Trophoblast cell (in vitro differentiated cells and primary cell): ENCODE measurements at regions not wholly inside any gene's neighbourhood (a gene's known extent, or its start where the extent isn't known, plus 50 kb on each side); places are given as distances from the start of the nearest gene placed in this dataset.
A peak's percentile ranks its signal among the peaks of the same experiment; 100 is the strongest.

Experiments used
- DNase-seq, 2 donors: peaks; one replicate each; pipeline ENCODE4 v3.0.0-alpha.2; 2016
- H2AFZ ChIP-seq: 2 replicates; pipeline ENCODE4 v1.6.1; 2013; ENCODE audit warnings: low read length, moderate library complexity, mild to moderate bottlenecking; ENCODE audit not compliant: insufficient read depth, poor library complexity
- H2AK5ac ChIP-seq: 2 replicates; pipeline ENCODE4 v1.6.1; 2013; ENCODE audit warnings: mild to moderate bottlenecking, low read length
- H2BK120ac ChIP-seq: 2 replicates; pipeline ENCODE4 v1.6.1; 2013; ENCODE audit warnings: low read length, mild to moderate bottlenecking, moderate library complexity; ENCODE audit not compliant: insufficient read depth, poor library complexity
- H2BK12ac ChIP-seq: 2 replicates; pipeline ENCODE4 v1.6.1; 2013; ENCODE audit warnings: mild to moderate bottlenecking, low read length, moderate library complexity
- H2BK5ac ChIP-seq: 2 replicates; pipeline ENCODE4 v1.6.1; 2013; ENCODE audit warnings: low read length, low read depth, moderate library complexity, mild to moderate bottlenecking; ENCODE audit not compliant: poor library complexity
- H3K14ac ChIP-seq: 2 replicates; pipeline ENCODE4 v1.6.1; 2013; ENCODE audit warnings: mild to moderate bottlenecking, low read length
- H3K18ac ChIP-seq: 2 replicates; pipeline ENCODE4 v1.6.1; 2013; ENCODE audit warnings: mild to moderate bottlenecking, low read length
- H3K23ac ChIP-seq: 2 replicates; pipeline ENCODE4 v1.6.1; 2013; ENCODE audit warnings: low read length
- H3K27ac ChIP-seq: 2 replicates; pipeline ENCODE4 v1.5.1; 2013; ENCODE audit warnings: low read depth, mild to moderate bottlenecking, inconsistent platforms, low read length, moderate library complexity
- H3K27me3 ChIP-seq: 2 replicates; pipeline ENCODE4 v1.6.1; 2013; ENCODE audit warnings: inconsistent platforms, mild to moderate bottlenecking, low read length, moderate library complexity; ENCODE audit not compliant: insufficient read depth
- H3K36me3 ChIP-seq, 2 experiments: 1 replicate in 1 of 2; 2 replicates in 1 of 2; pipeline ENCODE4 v1.6.1; 2013; ENCODE audit warnings: low read length in 2 of 2, mild to moderate bottlenecking in 2 of 2, moderate library complexity in 1 of 2; ENCODE audit not compliant: insufficient read depth in 2 of 2, control insufficient read depth in 1 of 2
- H3K4ac ChIP-seq: 2 replicates; pipeline ENCODE4 v1.6.1; 2013; ENCODE audit warnings: low read depth, mild to moderate bottlenecking, low read length, moderate library complexity
- H3K4me1 ChIP-seq, 2 experiments: 1 replicate in 1 of 2; 2 replicates in 1 of 2; pipeline ENCODE4 v1.6.1; 2013; ENCODE audit warnings: low read length in 2 of 2, mild to moderate bottlenecking in 2 of 2, moderate library complexity in 1 of 2; ENCODE audit not compliant: insufficient read depth in 2 of 2, control insufficient read depth in 1 of 2
- H3K4me2 ChIP-seq: 2 replicates; pipeline ENCODE4 v1.6.1; 2013; ENCODE audit warnings: inconsistent platforms, mild to moderate bottlenecking, low read length, moderate library complexity
- H3K4me3 ChIP-seq: 2 replicates; pipeline ENCODE4 v1.5.1; 2013; ENCODE audit warnings: mild to moderate bottlenecking, low read depth, low read length, inconsistent platforms
- H3K79me1 ChIP-seq: one replicate; pipeline ENCODE4 v1.6.1; 2013; ENCODE audit warnings: low read length
- H3K79me2 ChIP-seq: 2 replicates; pipeline ENCODE4 v1.6.1; 2013; ENCODE audit warnings: low read length, mild to moderate bottlenecking; ENCODE audit not compliant: control insufficient read depth, insufficient read depth, poor library complexity
- H3K9ac ChIP-seq: 2 replicates; pipeline ENCODE4 v1.6.1; 2013; ENCODE audit warnings: mild to moderate bottlenecking, low read length
- H3K9me3 ChIP-seq: 2 replicates; pipeline ENCODE4 v1.6.1; 2013; ENCODE audit warnings: low read depth, mild to moderate bottlenecking, control low read depth, inconsistent platforms, low read length; ENCODE audit not compliant: insufficient read depth
- H4K12ac ChIP-seq: 2 replicates; pipeline ENCODE4 v1.6.1; 2013; ENCODE audit warnings: low read depth, mild to moderate bottlenecking, low read length, moderate library complexity
- H4K8ac ChIP-seq: 2 replicates; pipeline ENCODE4 v1.6.1; 2013; ENCODE audit warnings: low read depth, mild to moderate bottlenecking, low read length, moderate library complexity
- H4K91ac ChIP-seq: one replicate; pipeline ENCODE4 v1.6.1; 2013; ENCODE audit warnings: low read depth, mild to moderate bottlenecking, low read length, moderate library complexity
- WGBS: extraction: QIAGEN DNeasy Blood & Tissue Kit; methylation state at CpG from one replicate; pipeline ENCODE4 v1.1.7; 2013; ENCODE audit warnings: missing lambda C conversion rate; ENCODE audit not compliant: insufficient read length, insufficient coverage; ENCODE audit errors: extremely low coverage; 5-methylcytosine and 5-hydroxymethylcytosine counted together

DNA sequence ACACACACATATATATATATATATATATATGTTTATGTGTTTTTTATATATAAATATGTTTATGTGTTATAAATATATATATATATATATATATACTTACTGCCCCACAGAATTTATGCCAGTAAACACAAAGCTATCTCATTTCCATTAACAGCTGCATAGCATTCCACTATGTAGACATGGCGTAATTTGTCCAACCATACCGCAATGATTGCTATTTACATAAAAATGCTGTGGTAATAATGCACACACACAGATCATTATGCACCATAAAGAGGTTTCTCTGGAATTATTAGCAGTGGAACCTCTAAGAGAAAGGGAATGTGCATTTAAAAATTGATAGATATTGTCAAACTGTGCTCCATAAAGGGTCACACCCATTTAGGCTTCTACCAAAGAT lies 150.1 kb downstream of the CEP120 start:
- no peak overlapping the region for H3K14ac ChIP-seq
- peak; percentile 7 to 59 for DNase-seq
- no peaks in the 10 kb centered on the region for H3K9me3 ChIP-seq
- H2BK12ac ChIP-seq = no peak overlapping the region
- peaks cover 0 to under 1% of the 10 kb centered on the region in 2 experiments for H3K4me1 ChIP-seq
- no peak overlapping the region for H4K12ac ChIP-seq
- no peak overlapping the region for H3K27ac ChIP-seq
- H3K4me2 ChIP-seq = no peak overlapping the region
- H4K91ac ChIP-seq = no peak overlapping the region
- H4K8ac ChIP-seq = no peak overlapping the region
- no peaks in the 10 kb centered on the region for H3K79me2 ChIP-seq
- no peaks in the 10 kb centered on the region for H3K79me1 ChIP-seq
- H2AK5ac ChIP-seq = no peak overlapping the region
- H3K23ac ChIP-seq = no peak overlapping the region
- H3K4ac ChIP-seq = no peak overlapping the region
- H3K4me3 ChIP-seq = no peak overlapping the region
- H3K9ac ChIP-seq = no peak overlapping the region
- no peak overlapping the region for H2BK5ac ChIP-seq
- no peaks in the 10 kb centered on the region for H3K36me3 ChIP-seq
- H2AFZ ChIP-seq = no peak overlapping the region
- H3K27me3 ChIP-seq = no peaks in the 10 kb centered on the region
- H3K18ac ChIP-seq = no peak overlapping the region
- no CpG with 5 or more reads among the region's 2 CpGs for WGBS
- no peak overlapping the region for H2BK120ac ChIP-seq

- H3K79me2 ChIP-seq = no peaks in the 10 kb centered on the region
- no peak for DNase-seq
- H3K9me3 ChIP-seq = no peaks in the 10 kb centered on the region
- H2AFZ ChIP-seq = no peak overlapping the region
- H3K4me1 ChIP-seq = no peaks in the 10 kb centered on the region
- no CpG with 5 or more reads among the region's 7 CpGs for WGBS
- H4K8ac ChIP-seq = no peak overlapping the region
- H3K4me2 ChIP-seq = no peak overlapping the region
- no peak overlapping the region for H4K91ac ChIP-seq
- H2BK5ac ChIP-seq = no peak overlapping the region
- no peak overlapping the region for H3K4me3 ChIP-seq
- H3K23ac ChIP-seq = no peak overlapping the region
- H2AK5ac ChIP-seq = no peak overlapping the region
- H2BK12ac ChIP-seq = no peak overlapping the region
- no peaks in the 10 kb centered on the region for H3K36me3 ChIP-seq
- no peak overlapping the region for H2BK120ac ChIP-seq
- no peak overlapping the region for H3K27ac ChIP-seq
- H3K4ac ChIP-seq = no peak overlapping the region
- no peaks in the 10 kb centered on the region for H3K27me3 ChIP-seq
- H4K12ac ChIP-seq = no peak overlapping the region
- H3K18ac ChIP-seq = no peak overlapping the region
- H3K79me1 ChIP-seq = no peaks in the 10 kb centered on the region
- H3K14ac ChIP-seq = no peak overlapping the region
- H3K9ac ChIP-seq = no peak overlapping the region
Observed at GRCh38 chr5:123269851-123270250, 153.4 kb downstream of the CEP120 start.

- Histone ChIP-seq H2AFZ (no peak overlapping the region), H3K9me3 (no peaks in the 10 kb centered on the region), H3K27me3 (no peaks in the 10 kb centered on the region), H3K23ac (no peak overlapping the region), H3K18ac (no peak overlapping the region), H3K27ac (no peak overlapping the region), H3K79me1 (no peaks in the 10 kb centered on the region), H4K8ac (no peak overlapping the region), H3K4me3 (no peak overlapping the region), H3K36me3 (no peaks in the 10 kb centered on the region), H3K9ac (no peak overlapping the region), H3K4me1 (no peaks in the 10 kb centered on the region), H2BK5ac (no peak overlapping the region), H3K79me2 (no peaks in the 10 kb centered on the region), H4K12ac (no peak overlapping the region), H3K4ac (no peak overlapping the region), H3K14ac (no peak overlapping the region), H4K91ac (no peak overlapping the region), H3K4me2 (no peak overlapping the region), H2BK120ac (no peak overlapping the region), H2BK12ac (no peak overlapping the region), H2AK5ac (no peak overlapping the region)
- WGBS = no CpG with 5 or more reads among the region's 4 CpGs
- no peak for DNase-seq
Observed at GRCh38 chr5:123269436-123269835, 153.8 kb downstream of the CEP120 start.

DNA sequence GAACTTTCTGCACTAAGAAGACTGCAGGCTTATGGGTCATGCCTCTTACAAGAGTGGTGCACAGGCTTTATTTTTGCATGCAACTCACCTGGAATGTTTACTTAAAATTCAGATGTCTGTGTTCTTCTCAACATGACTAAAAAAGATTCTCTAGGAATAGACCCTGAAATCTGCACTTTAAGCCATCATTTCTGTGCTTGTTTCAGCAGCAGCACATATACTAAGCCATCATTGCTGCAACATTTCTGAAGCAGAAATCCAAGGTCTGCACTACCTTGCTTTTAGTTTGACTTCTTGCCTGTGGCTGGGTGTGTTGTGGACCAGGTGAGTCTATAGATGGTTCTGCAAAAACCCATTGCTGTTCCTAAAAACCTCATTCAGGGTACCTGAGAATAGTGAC lies 156.8 kb downstream of the CEP120 start:
- Histone ChIP-seq H4K91ac (no peak overlapping the region), H3K4ac (no peak overlapping the region), H2BK120ac (no peak overlapping the region), H3K4me3 (no peak overlapping the region), H3K79me1 (no peaks in the 10 kb centered on the region), H3K18ac (no peak overlapping the region), H3K4me2 (no peak overlapping the region), H4K12ac (no peak overlapping the region), H3K23ac (no peak overlapping the region), H3K14ac (no peak overlapping the region), H3K9ac (no peak overlapping the region), H2AK5ac (no peak overlapping the region), H3K4me1 (no peaks in the 10 kb centered on the region), H3K79me2 (no peaks in the 10 kb centered on the region), H4K8ac (no peak overlapping the region), H2BK12ac (no peak overlapping the region), H3K9me3 (no peaks in the 10 kb centered on the region), H3K27me3 (no peaks in the 10 kb centered on the region), H2BK5ac (no peak overlapping the region), H3K27ac (no peak overlapping the region), H2AFZ (no peak overlapping the region), H3K36me3 (no peaks in the 10 kb centered on the region)
- no peak for DNase-seq
